GM12801 (cell line): ENCODE measurements at regions not wholly inside any gene's neighbourhood (a gene's known extent, or its start where the extent isn't known, plus 50 kb on each side); places are given as distances from the start of the nearest gene placed in this dataset.

ENCODE experiments used
- TF ChIP-seq, protein P1 (sequence below): IDR thresholded peaks from one replicate; pipeline ENCODE4 v1.5.1; 2011; ENCODE audit warnings: control low read depth; ENCODE audit not compliant: insufficient read length; ENCODE audit errors: extremely low read depth

DNA sequence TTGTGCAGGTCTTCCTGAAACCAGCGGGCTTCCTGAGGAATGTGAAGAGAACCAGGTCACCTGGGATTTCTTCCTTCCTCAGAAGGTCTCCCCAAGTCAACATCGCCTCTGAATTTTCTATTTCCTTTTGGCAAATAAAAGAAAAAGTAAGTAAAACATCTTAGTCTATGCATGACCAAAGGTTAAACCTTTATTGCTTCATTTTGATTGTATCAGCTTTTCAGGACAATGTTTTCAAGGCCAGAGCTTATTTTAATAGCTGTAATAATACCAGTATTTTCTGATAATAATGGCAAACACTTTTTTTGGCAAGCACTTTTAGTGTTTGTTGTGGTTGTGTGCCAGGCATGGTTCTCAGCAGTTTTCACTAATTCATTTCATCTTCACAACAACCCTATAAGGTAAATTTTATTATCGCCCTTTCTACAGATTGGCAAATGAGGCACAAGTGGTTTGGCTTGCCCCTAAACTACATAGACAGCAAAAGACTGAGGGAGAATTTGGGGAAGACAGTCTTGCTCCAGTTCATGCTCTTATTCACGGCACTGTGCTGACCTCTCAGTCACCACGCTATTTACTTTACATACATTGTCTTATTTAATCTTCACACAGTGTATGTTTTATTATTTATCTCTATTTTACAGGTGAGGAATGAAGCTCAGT, 110.4 kb downstream of the RPL22L1 start:
- TF ChIP-seq, protein P1, sequence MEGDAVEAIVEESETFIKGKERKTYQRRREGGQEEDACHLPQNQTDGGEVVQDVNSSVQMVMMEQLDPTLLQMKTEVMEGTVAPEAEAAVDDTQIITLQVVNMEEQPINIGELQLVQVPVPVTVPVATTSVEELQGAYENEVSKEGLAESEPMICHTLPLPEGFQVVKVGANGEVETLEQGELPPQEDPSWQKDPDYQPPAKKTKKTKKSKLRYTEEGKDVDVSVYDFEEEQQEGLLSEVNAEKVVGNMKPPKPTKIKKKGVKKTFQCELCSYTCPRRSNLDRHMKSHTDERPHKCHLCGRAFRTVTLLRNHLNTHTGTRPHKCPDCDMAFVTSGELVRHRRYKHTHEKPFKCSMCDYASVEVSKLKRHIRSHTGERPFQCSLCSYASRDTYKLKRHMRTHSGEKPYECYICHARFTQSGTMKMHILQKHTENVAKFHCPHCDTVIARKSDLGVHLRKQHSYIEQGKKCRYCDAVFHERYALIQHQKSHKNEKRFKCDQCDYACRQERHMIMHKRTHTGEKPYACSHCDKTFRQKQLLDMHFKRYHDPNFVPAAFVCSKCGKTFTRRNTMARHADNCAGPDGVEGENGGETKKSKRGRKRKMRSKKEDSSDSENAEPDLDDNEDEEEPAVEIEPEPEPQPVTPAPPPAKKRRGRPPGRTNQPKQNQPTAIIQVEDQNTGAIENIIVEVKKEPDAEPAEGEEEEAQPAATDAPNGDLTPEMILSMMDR: no peak

DNA sequence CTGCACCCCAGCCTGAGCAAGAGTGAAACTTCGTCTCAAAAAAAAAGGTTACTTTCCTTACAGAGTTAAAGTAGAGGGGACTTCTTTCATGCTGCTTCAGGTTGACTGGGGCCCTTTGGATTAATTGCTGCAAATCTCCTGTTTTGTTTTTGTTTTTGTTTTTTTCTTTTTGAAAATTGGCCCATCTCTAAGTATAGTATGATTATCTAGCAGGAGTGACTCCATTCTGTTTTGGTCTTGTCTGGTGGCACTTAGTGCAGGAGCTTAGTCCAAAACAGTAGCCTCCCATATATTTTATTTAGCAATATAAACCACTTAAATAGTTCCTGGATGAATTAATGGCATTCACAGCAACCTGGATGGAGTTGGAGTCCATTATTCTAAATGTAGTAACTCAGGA, 113.0 kb downstream of the RPL22L1 start:
- TF ChIP-seq, protein P1: no peak

DNA sequence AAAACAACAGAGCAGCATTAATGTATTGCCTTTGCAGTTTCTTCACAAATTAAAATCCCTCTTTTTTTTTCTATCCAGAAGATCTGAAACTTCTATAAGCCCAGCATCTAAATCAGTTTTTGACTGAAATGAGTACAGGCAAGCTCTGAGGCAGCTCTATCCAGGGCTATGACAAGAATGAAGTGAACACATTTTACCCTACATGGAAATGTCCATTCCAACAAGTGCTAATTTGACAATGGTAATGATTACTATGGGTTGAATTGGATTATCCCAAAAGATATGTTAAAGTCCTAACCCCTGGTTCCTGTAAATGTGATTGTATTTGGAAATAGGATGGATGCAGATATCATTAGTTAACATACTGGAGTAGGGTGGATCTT, 115.7 kb downstream of the RPL22L1 start:
- TF ChIP-seq, protein P1: no peak

DNA sequence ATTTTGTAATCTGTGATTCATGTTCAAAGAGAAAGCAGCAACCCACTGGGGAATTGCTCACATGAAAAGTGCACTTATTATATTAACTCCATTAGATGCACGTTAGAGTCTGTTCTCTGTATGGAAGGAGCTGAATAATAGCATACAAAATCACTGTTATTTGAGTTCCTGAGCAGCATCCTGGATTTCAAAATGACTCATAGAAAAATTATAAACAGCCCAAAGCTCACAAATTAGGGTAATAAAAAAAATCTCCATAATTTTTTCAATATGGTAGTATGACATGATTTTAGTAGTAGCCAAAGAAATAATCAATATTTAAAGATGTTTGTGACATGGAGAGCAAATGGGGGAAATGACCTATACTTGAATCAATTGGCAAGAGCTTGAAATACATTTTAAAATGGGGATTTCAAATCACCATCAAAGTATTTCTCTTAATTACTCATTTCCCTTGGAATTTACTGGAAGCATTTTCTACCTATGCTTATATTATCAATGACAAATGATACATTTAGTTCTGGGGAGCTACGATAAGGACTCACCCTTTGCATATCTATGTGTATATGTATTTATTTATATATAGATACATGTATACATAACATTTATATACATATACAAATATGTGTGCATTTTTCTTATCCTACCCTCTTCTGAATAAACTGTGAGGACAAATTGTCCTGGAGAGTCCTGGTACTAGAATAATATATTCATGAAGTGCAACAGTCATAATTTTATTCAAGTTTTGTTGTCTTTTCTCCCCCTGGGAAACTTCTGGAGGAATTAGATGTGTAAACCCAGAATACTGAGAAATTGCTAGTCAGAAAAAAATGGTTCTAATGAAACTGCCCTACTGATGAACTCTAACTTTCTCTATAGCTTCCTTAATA, 116.3 kb downstream of the RPL22L1 start:
- TF ChIP-seq, protein P1: no peak

DNA sequence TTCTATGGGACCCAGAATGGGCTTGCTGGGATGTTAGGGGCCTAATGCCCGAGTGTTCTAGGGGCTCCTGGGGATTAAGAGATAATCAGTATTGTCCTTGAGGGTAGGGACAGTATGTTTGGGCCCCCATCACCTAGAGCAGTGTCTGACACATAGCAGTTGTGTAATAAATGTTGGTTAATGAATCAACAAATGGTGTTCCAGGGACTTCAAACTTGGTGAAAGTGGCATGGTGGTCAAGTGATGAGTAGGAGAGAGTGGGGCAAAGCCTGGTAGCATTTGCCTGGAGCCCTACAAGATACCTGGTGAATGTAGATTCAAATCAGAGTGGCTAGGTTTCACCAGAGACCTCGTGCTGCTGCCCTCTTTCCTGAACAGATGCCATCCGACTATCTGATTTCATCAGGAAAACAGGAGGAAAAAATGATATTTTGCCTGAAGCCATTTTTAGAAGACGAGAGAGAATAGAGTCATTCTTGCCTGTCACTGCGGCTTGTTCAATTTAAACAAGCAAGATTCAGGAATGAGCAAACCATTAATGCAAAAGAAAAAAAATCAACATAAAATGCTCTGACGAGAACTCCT, 117.3 kb downstream of the RPL22L1 start:
- TF ChIP-seq, protein P1: no peak

DNA sequence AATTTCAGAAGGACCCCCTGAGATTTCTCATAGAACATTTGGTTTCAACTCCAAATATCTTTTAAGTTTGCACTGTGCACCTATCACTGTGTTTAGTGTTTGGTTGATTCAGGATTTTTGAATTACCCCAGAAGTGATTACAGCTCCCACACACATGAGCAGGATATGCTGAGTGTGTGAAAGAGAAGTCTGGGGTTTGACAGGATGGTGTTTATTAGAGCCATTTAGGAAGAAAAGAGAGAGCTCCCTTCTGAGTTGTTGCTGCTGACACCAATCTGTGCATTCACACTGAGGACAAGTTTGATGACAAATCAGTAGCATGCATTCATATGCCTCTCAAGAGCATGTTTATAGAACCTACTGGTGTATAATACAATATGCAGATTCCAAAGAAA, 118.1 kb downstream of the RPL22L1 start:
- TF ChIP-seq, protein P1: no peak

DNA sequence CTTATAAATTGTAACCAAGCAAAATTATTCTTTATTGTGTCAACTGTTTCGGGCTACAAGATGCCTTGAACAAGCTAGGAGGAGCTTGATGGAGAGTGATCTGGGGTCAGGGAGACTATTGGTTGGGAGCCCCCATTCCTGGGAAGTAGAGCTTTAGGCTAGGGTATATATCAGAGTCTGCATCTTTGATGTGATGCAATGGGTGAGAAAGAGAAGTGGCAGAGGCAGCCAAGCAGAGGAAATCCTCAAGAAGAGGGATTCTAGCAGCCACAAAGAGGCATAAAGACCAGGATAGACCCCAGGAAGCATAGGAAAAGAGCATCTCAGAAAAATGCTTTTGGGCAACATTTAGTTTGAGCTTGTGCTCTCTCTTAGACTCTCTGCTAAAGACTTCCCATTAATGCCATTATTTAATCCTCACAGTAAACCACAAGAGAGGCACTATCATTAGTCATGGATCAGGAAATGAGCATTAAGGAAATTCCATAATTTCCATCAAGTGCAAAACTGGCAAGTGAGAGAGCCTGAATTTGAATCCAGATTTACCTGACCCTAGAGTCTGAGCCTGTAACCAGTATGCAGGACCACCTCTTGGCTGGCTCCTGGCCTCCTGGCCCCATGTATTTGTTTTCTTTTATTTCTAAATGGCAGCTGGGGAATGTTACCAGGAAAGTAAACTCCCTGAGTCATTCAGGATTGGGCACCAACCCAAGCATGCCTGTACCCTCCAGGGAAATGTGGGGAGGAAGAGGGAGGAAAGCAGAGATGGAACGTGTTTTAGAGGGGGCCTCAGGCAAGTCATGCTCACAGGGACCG, 118.7 kb downstream of the RPL22L1 start:
- TF ChIP-seq, protein P1: no peak
